GM18499 (cell line): ENCODE measurements at regions not wholly inside any gene's neighbourhood (a gene's known extent, or its start where the extent isn't known, plus 50 kb on each side); places are given as distances from the start of the nearest gene placed in this dataset.

Source experiments
- ATAC-seq: cut with Tn5 transposase; IDR thresholded peaks from one replicate; pipeline ENCODE4 v1.9.1; 2021; ENCODE audit warnings: moderate number of reproducible peaks; ENCODE audit not compliant: insufficient read depth, unreplicated experiment

DNA sequence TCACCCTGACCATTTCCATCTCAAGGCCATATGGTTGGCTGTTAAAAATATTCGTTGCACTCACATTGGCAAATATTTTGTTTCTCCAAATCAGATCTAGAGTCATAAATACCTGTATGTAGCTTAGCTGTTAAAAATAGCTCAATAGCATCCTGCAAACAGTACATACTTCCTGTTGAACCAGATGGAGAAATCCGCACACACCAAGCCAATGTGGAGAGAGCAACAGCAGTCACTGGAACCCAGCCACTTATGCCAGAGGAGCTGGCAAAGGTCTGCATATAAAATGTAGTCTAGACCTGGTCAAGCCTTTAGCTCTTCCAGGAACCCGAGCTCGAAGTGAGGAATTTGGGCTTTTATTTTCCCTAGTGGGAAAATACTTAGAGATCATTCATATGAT is 146.4 kb upstream of the KCNJ16 start:
- ATAC-seq: no peak

- no peak for ATAC-seq
These were observed 138.0 kb upstream of the KCNJ16 start for GRCh38 chr17:69936996-69937395.

GRCh38 chr17:69943058-69943457 is 132.0 kb upstream of the KCNJ16 start:
- ATAC-seq: no peak

GRCh38 chr17:69944406-69944805 is 130.6 kb upstream of the KCNJ16 start:
- no peak for ATAC-seq

DNA sequence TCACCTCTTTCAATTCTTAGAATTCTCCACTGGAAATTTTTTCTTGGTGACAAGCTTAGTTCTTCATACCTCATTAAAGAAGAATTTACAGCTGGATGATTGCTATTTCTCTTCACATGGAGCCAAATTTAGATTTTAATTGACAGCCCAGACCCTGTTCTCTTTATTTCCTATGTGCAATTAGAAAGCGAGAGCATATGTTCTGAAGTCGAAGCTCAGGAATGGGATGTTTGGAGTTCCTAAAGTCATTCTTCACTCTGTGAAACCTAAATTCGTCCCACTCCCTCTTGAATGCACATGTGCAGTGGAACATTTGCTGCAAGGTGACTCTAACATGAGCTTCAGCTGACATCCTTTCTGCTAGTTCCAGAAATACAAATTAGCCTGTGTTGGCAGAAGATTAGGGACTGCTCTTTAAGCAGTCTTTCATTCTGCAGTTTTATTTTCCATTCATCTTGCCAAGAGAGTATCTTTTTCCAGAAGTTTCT is 129.3 kb upstream of the KCNJ16 start:
- ATAC-seq: no peak

GRCh38 chr17:69947027-69947759 is 127.8 kb upstream of the KCNJ16 start:
- ATAC-seq: no peak

- ATAC-seq: no peak
These were observed 126.6 kb upstream of the KCNJ16 start for GRCh38 chr17:69948406-69948805.

- no peak for ATAC-seq
These were observed 125.5 kb upstream of the KCNJ16 start for GRCh38 chr17:69949496-69949895.

DNA sequence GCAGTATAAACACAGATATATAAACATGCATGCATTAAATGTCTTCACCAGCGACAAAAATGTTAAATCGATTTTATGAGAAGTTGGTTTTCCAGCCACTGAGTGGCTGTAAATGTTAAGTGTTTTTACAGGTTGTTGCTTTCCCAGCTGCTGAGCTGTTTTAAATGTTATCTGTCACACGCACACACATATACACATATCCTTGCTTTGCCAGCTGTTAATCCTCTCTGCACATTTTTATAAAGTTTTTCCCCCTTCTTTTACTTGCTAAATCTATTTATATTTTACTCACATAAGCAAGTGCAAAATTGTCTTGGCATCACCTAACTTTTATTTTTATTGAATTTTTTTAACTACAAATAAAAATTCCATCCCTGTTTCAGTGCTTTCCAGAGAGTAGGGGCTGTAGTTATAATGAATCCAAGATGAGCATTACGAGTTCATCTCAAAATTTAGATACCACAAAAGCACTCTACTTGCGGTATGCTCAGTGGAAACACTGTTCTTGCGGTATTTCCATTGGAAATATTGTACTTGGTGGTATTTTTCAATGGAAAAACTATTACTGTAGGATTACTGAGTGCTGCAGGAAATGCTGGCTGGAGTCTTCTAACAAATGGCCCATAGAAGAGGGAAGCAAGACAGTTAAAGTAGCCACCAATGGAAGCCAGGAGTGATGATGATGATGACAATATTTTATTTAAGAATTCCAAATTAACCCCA is 124.9 kb upstream of the KCNJ16 start:
- ATAC-seq: no peak

DNA sequence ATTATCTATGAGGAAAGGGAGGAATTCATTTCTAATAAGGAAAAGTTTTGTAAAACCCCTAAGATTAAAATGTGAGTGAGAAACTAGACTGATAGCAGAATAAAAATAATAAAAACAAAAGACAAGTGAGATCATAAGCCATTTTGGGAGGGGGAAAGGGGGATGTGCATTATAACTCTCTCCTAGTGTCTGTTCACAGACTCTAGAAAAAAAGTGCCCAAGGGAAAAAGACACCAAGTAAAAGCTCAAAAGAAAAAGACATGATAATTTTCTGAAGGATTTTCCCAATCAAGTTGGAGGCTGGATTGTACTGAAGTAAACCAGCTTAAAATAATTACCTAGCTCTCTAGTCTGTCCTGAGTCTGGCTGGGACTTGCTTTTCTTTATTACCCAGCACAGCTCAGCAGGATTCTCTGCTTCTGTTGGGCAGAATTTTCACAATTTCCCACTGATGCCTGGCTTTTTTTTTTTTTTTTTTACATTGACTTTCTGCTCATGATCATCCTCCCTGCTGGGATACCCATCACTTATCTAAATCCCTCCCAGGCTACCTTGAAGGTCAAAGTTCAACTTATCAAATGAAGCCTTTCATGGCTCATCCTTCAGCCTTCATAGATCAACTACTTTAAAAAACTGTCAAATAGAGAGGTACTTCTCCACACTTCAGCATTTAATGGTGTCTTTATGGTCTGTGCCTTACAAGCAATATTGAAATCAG is 124.2 kb upstream of the KCNJ16 start:
- no peak for ATAC-seq

DNA sequence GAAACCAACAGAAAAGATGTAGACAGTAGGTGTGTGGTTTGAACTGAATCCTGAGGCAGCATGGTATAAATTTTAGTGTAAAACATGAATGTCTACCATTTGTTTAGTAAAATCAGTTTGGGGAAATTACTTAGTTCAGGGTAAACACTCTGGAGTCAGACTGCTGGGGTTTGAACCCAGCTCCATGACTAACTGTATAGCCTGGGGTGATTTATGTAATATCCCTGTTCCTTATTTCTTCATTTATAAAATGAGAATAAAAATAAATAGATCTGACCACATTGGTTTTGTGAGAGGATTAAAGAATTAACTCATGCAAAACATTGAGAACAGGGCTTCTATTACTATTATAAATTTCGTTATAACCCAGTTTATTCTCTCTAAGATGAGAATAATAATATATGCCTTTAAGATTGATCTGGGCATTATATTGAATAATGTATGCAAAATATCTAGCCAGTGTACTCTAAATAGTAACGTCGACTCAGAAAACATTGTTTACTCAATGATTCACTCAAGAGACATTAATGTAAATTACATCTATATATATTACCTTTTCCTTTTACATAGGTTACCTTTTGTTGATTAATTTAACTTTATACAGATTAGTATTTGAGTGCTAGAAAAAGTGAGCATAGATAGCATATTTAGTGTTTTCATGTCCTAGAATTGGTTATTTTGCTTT is 120.6 kb upstream of the KCNJ16 start:
- no peak for ATAC-seq

- no peak for ATAC-seq
These were observed 117.0 kb upstream of the KCNJ16 start for GRCh38 chr17:69958063-69958462.

DNA sequence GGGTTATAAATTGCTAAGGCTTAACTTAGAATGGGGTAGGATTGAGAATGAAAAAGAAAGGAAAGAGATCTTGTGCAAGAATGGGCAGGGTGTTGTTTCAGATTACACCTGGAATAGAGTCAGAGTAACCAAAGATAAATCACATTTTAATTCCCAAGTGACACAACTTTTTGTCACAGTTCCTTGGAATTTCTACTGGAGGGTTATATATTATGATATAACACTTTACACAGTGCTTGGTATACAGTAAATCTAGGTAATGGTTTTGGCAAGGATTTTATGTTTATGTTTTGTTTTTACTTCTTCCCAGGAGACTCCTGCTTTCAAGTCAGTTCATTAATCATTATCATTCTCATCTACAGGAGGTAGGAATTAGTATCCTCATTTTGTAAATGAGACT is 115.7 kb upstream of the KCNJ16 start:
- ATAC-seq: no peak

- no peak for ATAC-seq
These were observed 114.3 kb upstream of the KCNJ16 start for GRCh38 chr17:69960755-69961154.

- ATAC-seq: no peak
These were observed 113.4 kb upstream of the KCNJ16 start for GRCh38 chr17:69961501-69962145.

DNA sequence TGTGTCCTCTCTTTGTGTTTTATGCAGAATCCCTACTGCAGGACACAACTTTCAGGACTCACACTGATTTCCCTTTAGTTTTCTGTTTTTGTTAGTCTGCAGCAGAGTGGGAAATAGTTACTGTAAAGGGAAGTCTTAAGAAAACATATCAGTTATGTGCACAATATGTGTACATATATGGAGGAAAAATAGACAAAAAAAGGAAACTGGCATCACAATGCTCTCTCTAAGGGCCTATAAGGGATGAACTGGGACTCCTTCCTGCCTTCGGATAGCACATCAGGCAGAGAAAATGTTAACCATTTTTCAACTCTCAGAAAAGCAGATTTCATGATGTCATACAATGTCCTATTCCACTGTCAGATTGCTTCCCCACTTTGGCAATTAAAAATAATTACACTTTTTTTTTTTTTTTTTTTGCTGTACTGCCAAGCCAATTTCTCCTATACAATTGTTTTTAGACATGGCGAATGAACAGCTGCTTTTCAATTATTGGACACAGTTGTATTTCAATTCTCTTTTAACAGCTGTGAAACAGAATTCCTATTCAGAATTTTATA is 112.5 kb upstream of the KCNJ16 start:
- no peak for ATAC-seq

- no peak for ATAC-seq
These were observed 107.1 kb upstream of the KCNJ16 start for GRCh38 chr17:69967910-69968411.

GRCh38 chr17:69969897-69970296 is 105.1 kb upstream of the KCNJ16 start:
- no peak for ATAC-seq

GRCh38 chr17:69972251-69972650 is 102.8 kb upstream of the KCNJ16 start:
- ATAC-seq: no peak

DNA sequence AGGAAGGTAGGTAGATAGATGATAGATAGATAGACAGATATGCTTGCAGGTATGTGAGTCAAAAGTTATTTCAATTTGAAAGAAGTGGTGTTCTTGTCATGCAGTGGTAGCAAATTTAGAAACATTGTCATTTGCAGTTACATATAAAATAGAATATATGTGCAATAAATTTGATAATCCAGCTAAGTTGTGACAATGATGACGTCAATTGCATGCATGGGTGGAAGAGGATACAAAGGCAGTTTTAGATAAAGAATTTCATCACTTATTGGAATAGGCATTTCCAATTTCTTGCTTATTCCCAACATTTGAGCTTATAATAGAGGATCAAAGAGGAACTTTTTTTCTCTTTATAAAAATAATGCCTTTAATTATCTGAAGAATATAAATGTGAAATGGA is 99.2 kb upstream of the KCNJ16 start:
- no peak for ATAC-seq
